OCI-LY7 (cell line): ENCODE measurements at regions not wholly inside any gene's neighbourhood (a gene's known extent, or its start where the extent isn't known, plus 50 kb on each side); places are given as distances from the start of the nearest gene placed in this dataset.

Source experiments
- BruUV-seq: library from RNA; stranded (reverse); fragments of 400-500 nt; replicated peaks from 2 replicates; lab custom pipeline; 2021; lab: Mats Ljungman, UMichigan
- CTCF ChIA-PET: fragments of 300-600 bp; sonication (Branson Sonifier 250); formaldehyde crosslinking; loops from one replicate; lab custom pipeline; 2022; ENCODE audit warnings: antibody characterized with exemption; ENCODE audit not compliant: unreplicated experiment; lab: Charles Lee
- POLR2A ChIA-PET: fragments of 300-600 bp; sonication (Branson Sonifier 250); formaldehyde crosslinking; loops from one replicate; lab custom pipeline; 2022; ENCODE audit warnings: antibody characterized with exemption; lab: Charles Lee
- DNase-seq: peaks from one replicate; pipeline ENCODE4 v3.0.0-alpha.2; 2015; ENCODE audit warnings: low spot score
- H2AFZ ChIP-seq: fragments of 200-600 bp; sonication (generic), shearing (Covaris generic); 2 replicates; pipeline ENCODE4 v1.6.1; 2014; ENCODE audit warnings: mild to moderate bottlenecking, antibody characterized with exemption, low read length, moderate library complexity
- H3K27ac ChIP-seq: fragments of 200-600 bp; sonication (generic); 2 replicates; pipeline ENCODE4 v1.5.1; 2014; ENCODE audit warnings: mixed run types, low read depth, mild to moderate bottlenecking, moderate library complexity, low read length, inconsistent platforms; ENCODE audit not compliant: poor library complexity, severe bottlenecking
- H3K36me3 ChIP-seq: fragments of 200-600 bp; sonication (generic); 2 replicates; pipeline ENCODE4 v1.6.1; 2014; ENCODE audit warnings: mild to moderate bottlenecking, antibody characterized with exemption, low read length, moderate library complexity, mixed read lengths; ENCODE audit not compliant: insufficient read depth
- H3K4me1 ChIP-seq: fragments of 200-600 bp; sonication (generic); 2 replicates; pipeline ENCODE4 v1.5.1; 2014; ENCODE audit warnings: mild to moderate bottlenecking, low read length; ENCODE audit not compliant: insufficient read depth, poor library complexity, severe bottlenecking
- H3K4me2 ChIP-seq: fragments of 200-600 bp; sonication (generic); 2 replicates; pipeline ENCODE4 v1.6.1; 2014; ENCODE audit warnings: mild to moderate bottlenecking, low read length
- H3K4me3 ChIP-seq: fragments of 200-600 bp; sonication (generic); 2 replicates; pipeline ENCODE4 v1.5.1; 2014; ENCODE audit warnings: mild to moderate bottlenecking, low read depth, low read length; ENCODE audit not compliant: poor library complexity, severe bottlenecking
- H3K79me2 ChIP-seq: fragments of 200-600 bp; sonication (generic); 2 replicates; pipeline ENCODE4 v1.6.1; 2016; ENCODE audit warnings: low read depth, mild to moderate bottlenecking, low read length, moderate library complexity, mixed read lengths; ENCODE audit not compliant: insufficient read depth
- H3K9me2 ChIP-seq: fragments of 200-600 bp; sonication (generic); 2 replicates; pipeline ENCODE4 v1.6.1; 2016; ENCODE audit warnings: mild to moderate bottlenecking, low read length, mixed read lengths; ENCODE audit not compliant: insufficient read depth
- H3K9me3 ChIP-seq: fragments of 200-600 bp; sonication (generic); 2 replicates; pipeline ENCODE4 v1.6.1; 2014; ENCODE audit warnings: mild to moderate bottlenecking, mixed run types, low read length, mixed read lengths
- H4K20me1 ChIP-seq: fragments of 200-600 bp; sonication (generic); 2 replicates; pipeline ENCODE4 v1.6.1; 2014; ENCODE audit warnings: mild to moderate bottlenecking, antibody characterized with exemption, low read length, moderate library complexity, mixed read lengths; ENCODE audit not compliant: insufficient read depth
- CTCF ChIP-seq: fragments of 200-600 bp; sonication (generic); conservative IDR thresholded peaks from 2 replicates; pipeline ENCODE4 v1.5.1; 2014; ENCODE audit warnings: mild to moderate bottlenecking, antibody characterized with exemption, low read length, moderate library complexity, mixed read lengths
- EZH2phosphoT487 ChIP-seq: fragments of 200-600 bp; sonication (generic); IDR thresholded peaks from 2 replicates; pipeline ENCODE4 v1.6.1; 2018; ENCODE audit warnings: low read depth, borderline replicate concordance, mild to moderate bottlenecking, mixed run types, antibody characterized with exemption, low read length, moderate library complexity, mixed read lengths
- intact Hi-C: fragments of 100-400 bp; cut with micrococcal nuclease; formaldehyde crosslinking; loops from one replicate; pipeline ENCODE4 v1.10.0; 2022; ENCODE audit not compliant: unreplicated experiment

- intact Hi-C loops, result no loop called here
- Histone ChIP-seq H3K9me2 (no peaks in the 10 kb centered on the region), H3K4me3 (no peak overlapping the region), H3K4me2 (no peak overlapping the region), H4K20me1 (no peaks in the 10 kb centered on the region), H3K4me1 (no peaks in the 10 kb centered on the region), H2AFZ (no peak overlapping the region), H3K27ac (no peak overlapping the region), H3K79me2 (no peaks in the 10 kb centered on the region), H3K36me3 (no peaks in the 10 kb centered on the region), H3K9me3 (no peaks in the 10 kb centered on the region)
- CTCF ChIA-PET, result no interaction called here
- no peak for TF ChIP-seq EZH2phosphoT487
- TF ChIP-seq CTCF, result no peak
- no peak for DNase-seq
- POLR2A ChIA-PET, result no interaction called here
- no TSS peak for BruUV-seq
Observed at GRCh38 chr10:6778992-6779701, 199.1 kb upstream of the PRKCQ start.

GRCh38 chr10:6776170-6776569, 196.1 kb upstream of the PRKCQ start:
- peaks cover 3% of the 10 kb centered on the region; the same call in 1 of the 2 replicates for H3K9me3 ChIP-seq
- H3K79me2 ChIP-seq, result no peaks in the 10 kb centered on the region
- no TSS peak for BruUV-seq
- H3K4me2 ChIP-seq, result no peak overlapping the region
- H3K4me1 ChIP-seq, result no peaks in the 10 kb centered on the region
- no peaks in the 10 kb centered on the region for H4K20me1 ChIP-seq
- no peak for DNase-seq
- H3K27ac ChIP-seq, result no peak overlapping the region
- intact Hi-C loops, result no loop called here
- POLR2A ChIA-PET, result no interaction called here
- no peak overlapping the region for H2AFZ ChIP-seq
- no peaks in the 10 kb centered on the region for H3K9me2 ChIP-seq
- CTCF ChIA-PET, result no interaction called here
- no peak for TF ChIP-seq EZH2phosphoT487
- TF ChIP-seq CTCF, result no peak
- H3K4me3 ChIP-seq, result no peak overlapping the region
- no peaks in the 10 kb centered on the region for H3K36me3 ChIP-seq

- Histone ChIP-seq H4K20me1 (no peaks in the 10 kb centered on the region), H3K4me1 (peaks cover 10% of the 10 kb centered on the region), H3K27ac (no peak overlapping the region), H3K36me3 (no peaks in the 10 kb centered on the region), H2AFZ (no peak overlapping the region), H3K9me3 (peaks cover 19% of the 10 kb centered on the region; the same call in 1 of the 2 replicates), H3K4me3 (no peak overlapping the region), H3K9me2 (no peaks in the 10 kb centered on the region), H3K4me2 (no peak overlapping the region), H3K79me2 (no peaks in the 10 kb centered on the region)
- intact Hi-C loops, result no loop called here
- ChIA-PET POLR2A (interaction anchor here (0.6 kb wide), 1 partner anchor 153 kb away, joined by 3 read pairs; no protein-coding TSS in a partner anchor), CTCF (no interaction called here)
- TF ChIP-seq EZH2phosphoT487, result no peak
- TF ChIP-seq CTCF, result no peak
- DNase-seq, result no peak
- BruUV-seq, result no TSS peak
Observed at GRCh38 chr10:6774406-6774805, 194.3 kb upstream of the PRKCQ start.
